ENCODE measurements at regions not wholly inside any gene's neighbourhood (a gene's known extent, or its start where the extent isn't known, plus 50 kb on each side); places are given as distances from the start of the nearest gene placed in this dataset.

- WGBS, 2 experiments (ENCODE audit: extremely low coverage in 2 of 2, insufficient read length in 1 of 2), result no CpG with 5 or more reads among the region's 2 CpGs
Measured at GRCh38 chr14:98428483-98428994, 843.5 kb downstream of the BCL11B start.

More at GRCh38 chr14:98428483-98428994, 843.5 kb downstream of the BCL11B start:
- Histone ChIP-seq H3K27ac (ENCODE audit: insufficient read depth, low read length) (no peak overlapping the region), H3K4ac (ENCODE audit: low read depth, low read length) (no peak overlapping the region), H2AK5ac (ENCODE audit: low read depth, low read length) (no peak overlapping the region), H3K23ac (ENCODE audit: low read depth, low read length) (no peak overlapping the region), H3K4me2 (ENCODE audit: low read depth, low read length) (no peak overlapping the region), H3K9me3 (ENCODE audit: control insufficient read depth, insufficient read depth, low read length) (peaks cover 8% of the 10 kb centered on the region), H2AK9ac (replicated peaks; ENCODE audit: low read depth, low read length, poor library complexity) (no peak overlapping the region), H4K8ac (ENCODE audit: low read depth in 2 of 2, low read length in 2 of 2) (no peak overlapping the region), H3K4me1 (ENCODE audit: control insufficient read depth, insufficient read depth, low read length) (no peaks in the 10 kb centered on the region), H2BK5ac (ENCODE audit: low read depth, low read length, poor library complexity, severe bottlenecking) (no peak overlapping the region), H3K9ac (ENCODE audit: low read depth, low read length) (no peak overlapping the region), H3K4me3 (ENCODE audit: insufficient read depth, low read depth, low read length) (no peak overlapping the region), H4K5ac (ENCODE audit: low read depth, low read length) (no peak overlapping the region), H3K79me1 (ENCODE audit: low read depth in 1 of 2, low read length in 2 of 2) (no peaks in the 10 kb centered on the region), H2BK120ac (ENCODE audit: low read depth, low read length) (no peak overlapping the region), H2BK20ac (ENCODE audit: low read depth, low read length) (no peak overlapping the region), H3K56ac (ENCODE audit: extremely low read depth, insufficient read depth, low read length) (no peak overlapping the region), H3K36me3 (ENCODE audit: control insufficient read depth, insufficient read depth, low read length) (no peaks in the 10 kb centered on the region), H3K27me3 (ENCODE audit: control insufficient read depth, insufficient read depth, low read length) (no peaks in the 10 kb centered on the region), H2BK15ac (ENCODE audit: low read depth, low read length) (no peak overlapping the region), H3K18ac (ENCODE audit: low read depth, low read length) (no peak overlapping the region), H3K9me1 (ENCODE audit: insufficient read depth, low read length) (no peaks in the 10 kb centered on the region), H4K91ac (ENCODE audit: insufficient read depth, low read depth, low read length) (no peak overlapping the region), H3K14ac (replicated peaks; ENCODE audit: low read depth, low read length) (no peak overlapping the region), H2AFZ (replicated peaks; ENCODE audit: low read length, poor library complexity) (no peak overlapping the region), H4K20me1 (ENCODE audit: insufficient read depth, low read length) (no peaks in the 10 kb centered on the region)
- CTCF ChIA-PET, result no interaction called here
- POLR2A ChIA-PET (ENCODE audit: unreplicated experiment), result no interaction called here
- no peak for ATAC-seq (ENCODE audit: low read depth)
- no TSS peak for BruUV-seq (replicated peaks)
- DNase-seq, result no peak
- intact Hi-C loops (cut with micrococcal nuclease) (no loop called here), dilution Hi-C loops (cut with HindIII; ENCODE audit: low sequenced_read_pairs, unreplicated experiment) (no loop called here), in situ Hi-C loops (cut with MboI; ENCODE audit: low sequenced_read_pairs) (no loop called here)
- TF ChIP-seq USF2 (IDR thresholded peaks at IDR 0.05; ENCODE audit: low read depth, low read length), result no peak
- no peak for TF ChIP-seq CTCF (conservative IDR thresholded peaks at IDR 0.05; ENCODE audit: low read depth, low read length)
- no peak for TF ChIP-seq MAFK (IDR thresholded peaks at IDR 0.05; ENCODE audit: low read depth, low read length)
- TF ChIP-seq RFX5 (IDR thresholded peaks at IDR 0.05; ENCODE audit: low read depth, low read length), result no peak
- no peak for TF ChIP-seq POLR2A (IDR thresholded peaks at IDR 0.05; ENCODE audit: low read depth, low read length)
- TF ChIP-seq SMC3 (IDR thresholded peaks at IDR 0.05; ENCODE audit: low read depth, low read length), result no peak
- TF ChIP-seq BHLHE40 (IDR thresholded peaks at IDR 0.05; ENCODE audit: low read depth, low read length), result no peak
- no peak for TF ChIP-seq CHD1 (IDR thresholded peaks at IDR 0.05; ENCODE audit: low read depth, low read length)

Measured in IMR-90 (cell line).